ENCODE measurements at regions not wholly inside any gene's neighbourhood (a gene's known extent, or its start where the extent isn't known, plus 50 kb on each side); places are given as distances from the start of the nearest gene placed in this dataset.

DNA sequence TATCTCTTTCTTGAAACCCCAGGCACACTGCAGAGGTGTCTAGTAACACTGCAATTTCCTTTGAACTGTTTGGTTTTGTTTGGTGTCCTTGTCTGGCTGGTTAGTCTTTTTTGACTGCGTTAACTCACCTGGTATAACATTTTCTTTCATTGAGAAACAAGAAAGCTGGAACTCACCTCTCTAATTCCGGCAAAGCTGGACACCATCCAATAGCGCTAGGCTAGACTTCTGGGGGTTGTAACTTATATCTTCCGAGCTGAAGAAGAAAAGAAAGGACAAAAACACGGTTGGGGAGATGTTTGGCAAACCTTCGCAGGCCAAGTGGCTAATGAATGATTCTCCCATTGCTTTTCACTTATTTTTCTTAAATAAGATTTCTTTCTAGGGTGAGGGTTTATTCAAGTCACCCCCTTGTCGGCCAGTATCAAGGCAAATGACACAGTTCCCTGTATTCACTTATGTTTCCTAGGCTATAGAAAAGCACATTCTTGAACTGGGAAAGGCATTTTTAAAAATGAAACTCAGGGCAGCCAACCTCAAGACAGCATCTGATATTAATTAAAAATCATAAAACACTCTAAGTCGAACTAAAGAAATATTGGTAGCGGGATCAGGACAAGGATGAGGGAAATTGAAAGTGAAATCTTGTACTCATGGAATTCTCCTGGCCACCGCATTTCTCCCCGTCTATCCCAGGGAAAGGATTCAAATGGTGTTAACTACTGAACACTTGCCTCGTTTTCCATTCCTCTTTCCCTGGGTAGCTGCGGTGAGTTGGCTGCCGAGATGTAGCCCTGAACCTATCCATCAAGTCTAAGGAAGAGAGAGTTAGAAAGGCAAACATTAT, 95.9 kb upstream of the ZFHX3 start:
- peaks cover 26% of the 10 kb centered on the region; the same call in 1 of the 2 replicates for H3K27me3 ChIP-seq (ENCODE audit: low read depth, low read length)
- no peak overlapping the region for H3K9ac ChIP-seq (ENCODE audit: low read length)
- H2AFZ ChIP-seq (ENCODE audit: low read depth, low read length): no peak overlapping the region
- no peaks in the 10 kb centered on the region for H3K9me3 ChIP-seq (ENCODE audit: insufficient read depth, low read length)
- no peaks in the 10 kb centered on the region for H4K20me1 ChIP-seq (ENCODE audit: insufficient read depth, low read length)
- H3K4me3 ChIP-seq (ENCODE audit: low read length): no peak overlapping the region
- no peak for TF ChIP-seq EZH2phosphoT487 (IDR thresholded peaks at IDR 0.05; ENCODE audit: low read depth)
- H3K4me2 ChIP-seq (ENCODE audit: low read length): no peak overlapping the region
- no peaks in the 10 kb centered on the region for H3K36me3 ChIP-seq (replicated peaks; ENCODE audit: low read depth, low read length)
- H3K79me2 ChIP-seq (ENCODE audit: low read length): no peaks in the 10 kb centered on the region
- no peaks in the 10 kb centered on the region for H3K4me1 ChIP-seq (ENCODE audit: low read length)
- no peak overlapping the region for H3K27ac ChIP-seq (ENCODE audit: low read length)

DNA sequence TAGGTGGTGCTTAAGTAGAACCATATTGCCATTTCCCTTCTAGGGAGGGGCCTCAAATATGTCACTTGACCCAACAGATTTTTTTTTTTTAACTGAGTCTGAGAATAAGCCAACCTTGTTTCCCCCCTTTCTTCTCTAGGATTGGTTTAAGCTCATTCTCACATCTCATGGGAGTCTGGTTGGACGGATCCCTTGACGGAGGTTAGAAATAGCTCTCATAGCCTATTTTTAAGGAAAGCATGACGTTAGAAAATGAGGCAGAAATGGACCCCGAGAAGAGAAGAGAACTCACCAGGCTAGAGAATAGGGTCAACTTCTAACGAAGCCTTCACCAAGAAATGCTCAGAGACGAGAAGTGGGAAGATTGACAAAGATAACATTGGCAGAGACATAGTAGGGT, 95.1 kb upstream of the ZFHX3 start:
- Histone ChIP-seq H3K9ac (ENCODE audit: low read length) (no peak overlapping the region), H3K27me3 (ENCODE audit: low read depth, low read length) (peaks cover 26% of the 10 kb centered on the region; the same call in 1 of the 2 replicates), H3K4me3 (ENCODE audit: low read length) (no peak overlapping the region), H3K4me2 (ENCODE audit: low read length) (no peak overlapping the region), H3K36me3 (replicated peaks; ENCODE audit: low read depth, low read length) (no peaks in the 10 kb centered on the region), H2AFZ (ENCODE audit: low read depth, low read length) (no peak overlapping the region), H3K27ac (ENCODE audit: low read length) (no peak overlapping the region), H4K20me1 (ENCODE audit: insufficient read depth, low read length) (no peaks in the 10 kb centered on the region), H3K4me1 (ENCODE audit: low read length) (no peaks in the 10 kb centered on the region), H3K79me2 (ENCODE audit: low read length) (no peaks in the 10 kb centered on the region), H3K9me3 (ENCODE audit: insufficient read depth, low read length) (no peaks in the 10 kb centered on the region)
- TF ChIP-seq EZH2phosphoT487 (IDR thresholded peaks at IDR 0.05; ENCODE audit: low read depth): no peak
- TF ChIP-seq, protein P1, sequence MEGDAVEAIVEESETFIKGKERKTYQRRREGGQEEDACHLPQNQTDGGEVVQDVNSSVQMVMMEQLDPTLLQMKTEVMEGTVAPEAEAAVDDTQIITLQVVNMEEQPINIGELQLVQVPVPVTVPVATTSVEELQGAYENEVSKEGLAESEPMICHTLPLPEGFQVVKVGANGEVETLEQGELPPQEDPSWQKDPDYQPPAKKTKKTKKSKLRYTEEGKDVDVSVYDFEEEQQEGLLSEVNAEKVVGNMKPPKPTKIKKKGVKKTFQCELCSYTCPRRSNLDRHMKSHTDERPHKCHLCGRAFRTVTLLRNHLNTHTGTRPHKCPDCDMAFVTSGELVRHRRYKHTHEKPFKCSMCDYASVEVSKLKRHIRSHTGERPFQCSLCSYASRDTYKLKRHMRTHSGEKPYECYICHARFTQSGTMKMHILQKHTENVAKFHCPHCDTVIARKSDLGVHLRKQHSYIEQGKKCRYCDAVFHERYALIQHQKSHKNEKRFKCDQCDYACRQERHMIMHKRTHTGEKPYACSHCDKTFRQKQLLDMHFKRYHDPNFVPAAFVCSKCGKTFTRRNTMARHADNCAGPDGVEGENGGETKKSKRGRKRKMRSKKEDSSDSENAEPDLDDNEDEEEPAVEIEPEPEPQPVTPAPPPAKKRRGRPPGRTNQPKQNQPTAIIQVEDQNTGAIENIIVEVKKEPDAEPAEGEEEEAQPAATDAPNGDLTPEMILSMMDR (IDR thresholded peaks at IDR 0.05; ENCODE audit: low read depth, low read length): no peak

DNA sequence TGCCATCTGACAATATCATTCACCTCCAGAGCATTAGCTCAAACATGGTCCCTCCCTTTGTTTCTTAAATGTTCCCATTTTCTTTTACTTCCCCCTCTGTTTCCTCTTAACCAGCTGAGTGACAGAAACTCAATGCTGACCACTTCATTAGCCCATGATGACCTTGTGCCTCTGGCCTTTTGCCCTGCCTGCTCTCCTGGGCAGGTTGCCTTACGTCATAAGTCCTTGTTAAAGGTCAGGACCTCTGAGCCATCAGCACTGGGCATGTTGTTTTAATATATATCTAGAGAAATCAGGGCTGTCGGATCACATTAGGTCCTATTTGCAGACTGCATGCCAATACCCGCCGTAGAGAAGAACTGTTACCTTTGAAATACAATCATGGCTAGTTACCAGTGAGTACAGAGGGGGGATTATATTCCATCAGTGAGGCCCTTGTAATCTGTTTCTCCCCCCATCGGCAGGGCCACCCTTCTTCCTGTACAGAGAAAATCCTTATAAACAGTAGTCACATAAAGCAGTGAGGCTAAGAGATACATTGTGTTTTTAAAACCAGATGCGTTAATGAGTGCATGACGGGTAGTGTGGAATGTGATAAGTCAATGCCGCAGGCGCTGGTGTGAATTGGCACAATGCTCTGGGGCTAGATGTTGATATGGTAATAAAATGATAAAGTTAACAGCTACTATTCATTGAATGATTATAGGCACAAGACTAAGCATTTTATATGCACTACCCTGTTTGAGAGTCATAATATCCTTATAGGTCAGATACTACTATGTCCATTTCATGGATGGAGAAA, 94.3 kb upstream of the ZFHX3 start:
- Histone ChIP-seq H3K9me3 (ENCODE audit: insufficient read depth, low read length) (no peaks in the 10 kb centered on the region), H3K4me2 (ENCODE audit: low read length) (no peak overlapping the region), H3K4me3 (ENCODE audit: low read length) (no peak overlapping the region), H3K79me2 (ENCODE audit: low read length) (no peaks in the 10 kb centered on the region), H3K36me3 (replicated peaks; ENCODE audit: low read depth, low read length) (no peaks in the 10 kb centered on the region), H4K20me1 (ENCODE audit: insufficient read depth, low read length) (no peaks in the 10 kb centered on the region), H3K4me1 (ENCODE audit: low read length) (no peaks in the 10 kb centered on the region), H3K27ac (ENCODE audit: low read length) (no peak overlapping the region), H2AFZ (ENCODE audit: low read depth, low read length) (no peak overlapping the region), H3K27me3 (ENCODE audit: low read depth, low read length) (peaks cover 27% of the 10 kb centered on the region; the same call in 1 of the 2 replicates), H3K9ac (ENCODE audit: low read length) (no peak overlapping the region)
- TF ChIP-seq, protein P1 (IDR thresholded peaks at IDR 0.05; ENCODE audit: low read depth, low read length): no peak
- no peak for TF ChIP-seq EZH2phosphoT487 (IDR thresholded peaks at IDR 0.05; ENCODE audit: low read depth)

DNA sequence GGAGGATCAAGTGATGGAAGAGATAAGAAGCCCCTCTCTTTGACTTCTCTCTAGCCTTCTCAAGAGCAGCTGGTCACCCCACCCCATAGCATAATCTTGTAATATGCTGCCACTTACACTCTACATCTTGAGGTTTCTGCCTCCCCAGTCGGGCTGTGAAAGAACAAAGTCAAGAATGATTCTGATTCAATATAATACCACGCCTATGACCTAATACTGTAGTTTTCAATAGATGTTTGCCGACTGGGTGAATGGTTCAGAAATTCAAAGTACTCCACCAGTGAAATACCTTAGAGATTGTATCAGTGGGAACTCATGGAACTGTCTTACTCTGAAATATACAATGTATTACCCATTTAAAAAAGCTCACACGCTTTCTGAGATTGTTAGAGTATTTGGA, 93.0 kb upstream of the ZFHX3 start:
- H3K9ac ChIP-seq (ENCODE audit: low read length): no peak overlapping the region
- no peaks in the 10 kb centered on the region for H3K9me3 ChIP-seq (ENCODE audit: insufficient read depth, low read length)
- no peaks in the 10 kb centered on the region for H3K4me1 ChIP-seq (ENCODE audit: low read length)
- no peak overlapping the region for H3K27ac ChIP-seq (ENCODE audit: low read length)
- H3K4me2 ChIP-seq (ENCODE audit: low read length): no peak overlapping the region
- no peaks in the 10 kb centered on the region for H4K20me1 ChIP-seq (ENCODE audit: insufficient read depth, low read length)
- no peaks in the 10 kb centered on the region for H3K36me3 ChIP-seq (replicated peaks; ENCODE audit: low read depth, low read length)
- no peak overlapping the region for H2AFZ ChIP-seq (ENCODE audit: low read depth, low read length)
- no peak overlapping the region for H3K4me3 ChIP-seq (ENCODE audit: low read length)
- H3K27me3 ChIP-seq (ENCODE audit: low read depth, low read length): peaks cover 31% of the 10 kb centered on the region; the same call in 1 of the 2 replicates
- H3K79me2 ChIP-seq (ENCODE audit: low read length): no peaks in the 10 kb centered on the region
- no peak for TF ChIP-seq EZH2phosphoT487 (IDR thresholded peaks at IDR 0.05; ENCODE audit: low read depth)
- TF ChIP-seq, protein P1 (IDR thresholded peaks at IDR 0.05; ENCODE audit: low read depth, low read length): no peak
